Panc1 (cell line): ENCODE measurements at regions not wholly inside any gene's neighbourhood (a gene's known extent, or its start where the extent isn't known, plus 50 kb on each side); places are given as distances from the start of the nearest gene placed in this dataset.

Source experiments
- ATAC-seq: fragments of 200-7000 bp; cut with Tn5 transposase; 2 replicates; pipeline ENCODE4 v1.9.1; 2020; ENCODE audit warnings: mild to moderate bottlenecking, moderate library complexity
- BruUV-seq: library from RNA; stranded (reverse); fragments of 400-500 nt; replicated peaks from 2 replicates; lab custom pipeline; 2021; lab: Mats Ljungman, UMichigan
- CTCF ChIA-PET: fragments of 300-600 bp; sonication (Branson Sonifier 250); formaldehyde crosslinking; loops from one replicate; lab custom pipeline; 2022; ENCODE audit warnings: antibody characterized with exemption; lab: Charles Lee
- POLR2A ChIA-PET: fragments of 300-600 bp; sonication (Branson Sonifier 250); formaldehyde crosslinking; loops from one replicate; lab custom pipeline; 2022; ENCODE audit warnings: antibody characterized with exemption; lab: Charles Lee
- DNase-seq: peaks from one replicate; pipeline ENCODE4 v3.0.0-alpha.2; 2010; ENCODE audit warnings: low read depth, low spot score
- H3K27ac ChIP-seq: 2 replicates; pipeline ENCODE4 v1.5.1; 2011; ENCODE audit warnings: mild to moderate bottlenecking, low read length, inconsistent platforms
- H3K27me3 ChIP-seq: fragments of 200-500 bp; sonication (Bioruptor generic); 2 replicates; pipeline ENCODE4 v1.6.0; 2014; ENCODE audit warnings: low read length, inconsistent platforms; ENCODE audit not compliant: control insufficient read depth, insufficient read depth
- H3K36me3 ChIP-seq: fragments of 200-500 bp; sonication (Bioruptor generic); 2 replicates; pipeline ENCODE4 v1.5.1; 2014; ENCODE audit warnings: inconsistent platforms, mild to moderate bottlenecking, low read length, moderate library complexity; ENCODE audit not compliant: control insufficient read depth, insufficient read depth
- H3K4me1 ChIP-seq: 2 replicates; pipeline ENCODE4 v1.5.1; 2011; ENCODE audit warnings: inconsistent platforms, mild to moderate bottlenecking, low read length, moderate library complexity; ENCODE audit not compliant: control insufficient read depth, insufficient read depth
- H3K4me3 ChIP-seq, 2 experiments: 2 replicates each; pipeline ENCODE4 v1.5.1; 2011 to 2012; ENCODE audit warnings: low read depth in 2 of 2, low read length in 2 of 2, mild to moderate bottlenecking in 2 of 2, inconsistent platforms in 1 of 2, moderate library complexity in 1 of 2
- H3K9me3 ChIP-seq: fragments of 200-500 bp; sonication (Bioruptor generic); 2 replicates; pipeline ENCODE4 v1.5.1; 2014; ENCODE audit warnings: low read depth, mild to moderate bottlenecking, inconsistent platforms, low read length, moderate library complexity; ENCODE audit not compliant: control insufficient read depth, insufficient read depth
- CTCF ChIP-seq: fragments of 450-650 bp; IDR thresholded peaks from 2 replicates; pipeline ENCODE4 v1.5.1; 2017; ENCODE audit warnings: mild to moderate bottlenecking
- POLR2AphosphoS5 ChIP-seq: IDR thresholded peaks from 2 replicates; pipeline ENCODE4 v1.6.1; 2012; ENCODE audit warnings: mild to moderate bottlenecking, low read depth, low read length, moderate library complexity
- REST ChIP-seq, 2 experiments: IDR thresholded peaks; 2 replicates each; pipeline ENCODE4 v1.6.1; 2011 to 2012; ENCODE audit warnings: low read depth in 2 of 2, control low read depth in 1 of 2, low read length in 1 of 2, mild to moderate bottlenecking in 1 of 2, moderate library complexity in 1 of 2; ENCODE audit not compliant: insufficient read depth in 1 of 2
- SIN3A ChIP-seq: IDR thresholded peaks from 2 replicates; pipeline ENCODE4 v1.6.1; 2012; ENCODE audit warnings: low read depth, mild to moderate bottlenecking, low read length, moderate library complexity, borderline replicate concordance; ENCODE audit not compliant: insufficient read depth
- TCF7L2 ChIP-seq: IDR thresholded peaks from 2 replicates; pipeline ENCODE4 v1.6.1; 2011; ENCODE audit warnings: mild to moderate bottlenecking, low read depth, low read length, inconsistent platforms
- in situ Hi-C: cut with HindIII; loops from 2 replicates; pipeline ENCODE4 v1.10.0; 2016; ENCODE audit warnings: low sequenced_read_pairs, low pct_unique_long_range_greater_than_20kb
- intact Hi-C: fragments of 100-400 bp; cut with micrococcal nuclease; formaldehyde crosslinking; loops from one replicate; pipeline ENCODE4 v1.10.0; 2022; ENCODE audit not compliant: unreplicated experiment

GRCh38 chr7:88399696-88400240, 93.1 kb upstream of the STEAP4 start:
- H3K27me3 ChIP-seq, result no peaks in the 10 kb centered on the region
- POLR2A ChIA-PET, result no interaction called here
- H3K4me1 ChIP-seq, result no peaks in the 10 kb centered on the region
- H3K4me3 ChIP-seq, result no peak overlapping the region
- TF ChIP-seq SIN3A, result no peak
- TF ChIP-seq POLR2AphosphoS5, result no peak
- TF ChIP-seq CTCF, result no peak
- TF ChIP-seq TCF7L2, result no peak
- no peak for TF ChIP-seq REST (IDR thresholded peaks at IDR 0.05; ENCODE audit: insufficient read depth in 1 of 2, low read depth in 2 of 2, low read length in 1 of 2)
- H3K9me3 ChIP-seq, result no peaks in the 10 kb centered on the region
- no peaks in the 10 kb centered on the region for H3K36me3 ChIP-seq
- no peak overlapping the region for H3K27ac ChIP-seq
- intact Hi-C loops, result no loop called here
- CTCF ChIA-PET, result no interaction called here
- BruUV-seq, result no TSS peak
- DNase-seq, result no peak
- no peak for ATAC-seq
- in situ Hi-C loops, result no loop called here

- ATAC-seq (no peak), DNase-seq (no peak)
- no peak overlapping the region for H3K4me3 ChIP-seq
- ChIA-PET CTCF (no interaction called here), POLR2A (no interaction called here)
- H3K36me3 ChIP-seq, result no peaks in the 10 kb centered on the region
- no peak for TF ChIP-seq REST (IDR thresholded peaks at IDR 0.05; ENCODE audit: insufficient read depth in 1 of 2, low read depth in 2 of 2, low read length in 1 of 2)
- TF ChIP-seq POLR2AphosphoS5, result no peak
- TF ChIP-seq TCF7L2, result no peak
- no peak for TF ChIP-seq CTCF
- TF ChIP-seq SIN3A, result no peak
- no peaks in the 10 kb centered on the region for H3K27me3 ChIP-seq
- no peak overlapping the region for H3K27ac ChIP-seq
- in situ Hi-C loops (no loop called here), intact Hi-C loops (no loop called here)
- BruUV-seq, result no TSS peak
- no peaks in the 10 kb centered on the region for H3K9me3 ChIP-seq
- H3K4me1 ChIP-seq, result no peaks in the 10 kb centered on the region
These were observed 92.3 kb upstream of the STEAP4 start for GRCh38 chr7:88399036-88399435.
